Activated T-helper 17 cell treated with anti-CD3 and anti-CD28 coated beads, Interleukin-2, amount 50 U/mL, for 72 hours (primary cell): ENCODE measurements at regions not wholly inside any gene's neighbourhood (a gene's known extent, or its start where the extent isn't known, plus 50 kb on each side); places are given as distances from the start of the nearest gene placed in this dataset.
"Not testable (repeated sequence)": the region's sequence is repeated elsewhere in the genome, so short reads cannot be mapped to it uniquely, and the experiment has no call there.

Experiments
- ATAC-seq: fragments of 150-1000 bp; cut with Tn5 transposase; replicated peaks from 2 replicates; pipeline ENCODE4 v1.10.0; 2021; ENCODE audit warnings: mild to moderate bottlenecking, moderate library complexity
- H3K27ac Mint-ChIP-seq: one replicate; pipeline ENCODE4 v1.8.0; 2022; ENCODE audit warnings: mixed read lengths
- H3K27me3 Mint-ChIP-seq: one replicate; pipeline ENCODE4 v1.8.0; 2022; ENCODE audit warnings: mixed read lengths
- H3K36me3 Mint-ChIP-seq: one replicate; pipeline ENCODE4 v1.8.0; 2022; ENCODE audit warnings: low read depth, mild to moderate bottlenecking, mixed read lengths
- H3K4me1 Mint-ChIP-seq: one replicate; pipeline ENCODE4 v1.8.0; 2022; ENCODE audit warnings: mixed read lengths
- H3K4me3 Mint-ChIP-seq: one replicate; pipeline ENCODE4 v1.8.0; 2022; ENCODE audit warnings: mild to moderate bottlenecking, mixed read lengths
- H3K9me3 Mint-ChIP-seq: one replicate; pipeline ENCODE4 v1.8.0; 2022; ENCODE audit warnings: mixed read lengths

DNA sequence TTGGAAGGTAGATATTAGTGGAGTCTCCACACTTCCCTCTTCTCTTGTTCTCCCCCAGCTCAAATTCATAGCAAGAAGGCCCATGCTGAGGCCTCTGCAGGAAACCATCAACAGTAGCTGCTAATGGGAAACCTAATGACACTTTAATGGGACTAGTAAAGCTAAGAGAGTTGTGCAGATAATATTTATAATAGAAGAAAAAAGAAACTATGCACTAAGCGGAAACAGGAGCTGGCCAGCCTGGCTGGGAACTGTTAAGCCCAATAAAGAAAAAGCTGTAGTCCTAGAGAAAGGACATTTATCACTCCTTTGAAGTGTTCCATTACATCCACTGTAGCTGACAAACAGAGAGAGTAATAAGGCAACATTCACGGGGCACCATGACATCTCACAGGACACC, 229.6 kb downstream of the IGSF11 start:
- Mint-ChIP-seq H3K36me3 (no peaks in the 10 kb centered on the region), H3K4me3 (no peak overlapping the region), H3K9me3 (no peaks in the 10 kb centered on the region), H3K4me1 (peaks cover 4% of the 10 kb centered on the region), H3K27me3 (peaks cover 3% of the 10 kb centered on the region), H3K27ac (no peak overlapping the region)
- ATAC-seq, result no peak

DNA sequence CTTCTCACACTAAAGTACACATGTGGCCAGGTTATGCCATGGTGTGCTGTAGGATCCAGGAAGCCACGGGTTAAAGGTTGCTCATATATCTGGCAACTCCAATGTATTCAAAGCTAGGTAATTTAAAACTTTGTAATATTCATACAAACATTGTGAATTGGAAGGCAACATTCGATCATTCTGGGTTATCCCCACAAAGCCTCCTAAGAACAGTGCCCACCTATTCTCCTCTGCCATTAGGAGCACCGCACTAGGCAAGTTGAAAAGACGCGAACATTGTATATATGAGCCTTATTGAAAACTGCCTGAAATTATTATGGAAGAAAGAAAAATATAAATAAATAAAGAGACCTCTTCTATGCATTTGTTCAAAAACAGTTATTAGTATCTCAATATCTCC, 228.2 kb downstream of the IGSF11 start:
- no peak overlapping the region for H3K4me3 Mint-ChIP-seq
- no peaks in the 10 kb centered on the region for H3K36me3 Mint-ChIP-seq
- H3K27ac Mint-ChIP-seq, result no peak overlapping the region
- H3K4me1 Mint-ChIP-seq, result peaks cover 10% of the 10 kb centered on the region
- H3K27me3 Mint-ChIP-seq, result peaks cover 5% of the 10 kb centered on the region
- no peaks in the 10 kb centered on the region for H3K9me3 Mint-ChIP-seq
- ATAC-seq, result no peak

DNA sequence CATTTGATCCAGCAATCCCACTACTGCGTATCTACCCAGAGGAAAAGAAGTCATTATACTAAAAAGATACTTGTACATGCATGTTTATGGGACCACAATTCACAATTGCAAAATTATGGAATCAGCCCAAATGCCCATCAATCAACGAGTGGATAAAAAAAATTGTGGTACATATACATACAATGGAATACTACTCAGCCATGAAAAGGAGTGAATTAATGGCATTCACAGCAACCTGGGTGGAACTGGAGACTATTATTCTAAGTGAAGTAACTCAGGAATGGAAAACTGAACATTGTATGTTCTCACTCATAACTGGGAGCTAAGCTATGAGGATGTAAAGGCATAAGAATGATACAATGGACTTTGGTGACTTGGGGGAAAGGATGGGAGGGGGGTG, 227.3 kb downstream of the IGSF11 start:
- not testable (repeated sequence) for H3K27ac Mint-ChIP-seq, ATAC-seq, H3K9me3 Mint-ChIP-seq, H3K36me3 Mint-ChIP-seq, H3K4me1 Mint-ChIP-seq, H3K27me3 Mint-ChIP-seq, H3K4me3 Mint-ChIP-seq

DNA sequence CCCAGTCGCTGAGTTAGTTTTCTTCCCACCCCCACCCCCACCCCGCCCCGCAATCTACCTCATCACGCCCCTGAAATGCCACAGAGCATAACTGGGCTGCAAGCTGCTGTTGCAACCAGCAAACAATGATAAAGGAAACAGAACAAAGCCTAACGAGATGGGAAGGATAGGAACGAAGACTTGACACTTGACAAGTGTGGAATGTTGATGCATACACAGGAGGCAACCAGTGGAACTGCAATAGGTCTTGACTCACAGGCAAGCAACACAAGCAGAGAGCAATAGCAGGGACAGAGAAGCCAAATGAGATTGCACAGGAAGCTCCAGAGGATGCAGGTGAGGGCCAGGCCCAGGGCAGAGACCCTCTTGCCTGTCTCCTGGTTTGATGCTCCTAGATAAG, 225.9 kb downstream of the IGSF11 start:
- H3K27ac Mint-ChIP-seq, result no peak overlapping the region
- H3K4me3 Mint-ChIP-seq, result no peak overlapping the region
- peaks cover 5% of the 10 kb centered on the region for H3K27me3 Mint-ChIP-seq
- H3K9me3 Mint-ChIP-seq, result no peaks in the 10 kb centered on the region
- peaks cover 10% of the 10 kb centered on the region for H3K4me1 Mint-ChIP-seq
- no peak for ATAC-seq
- H3K36me3 Mint-ChIP-seq, result no peaks in the 10 kb centered on the region

DNA sequence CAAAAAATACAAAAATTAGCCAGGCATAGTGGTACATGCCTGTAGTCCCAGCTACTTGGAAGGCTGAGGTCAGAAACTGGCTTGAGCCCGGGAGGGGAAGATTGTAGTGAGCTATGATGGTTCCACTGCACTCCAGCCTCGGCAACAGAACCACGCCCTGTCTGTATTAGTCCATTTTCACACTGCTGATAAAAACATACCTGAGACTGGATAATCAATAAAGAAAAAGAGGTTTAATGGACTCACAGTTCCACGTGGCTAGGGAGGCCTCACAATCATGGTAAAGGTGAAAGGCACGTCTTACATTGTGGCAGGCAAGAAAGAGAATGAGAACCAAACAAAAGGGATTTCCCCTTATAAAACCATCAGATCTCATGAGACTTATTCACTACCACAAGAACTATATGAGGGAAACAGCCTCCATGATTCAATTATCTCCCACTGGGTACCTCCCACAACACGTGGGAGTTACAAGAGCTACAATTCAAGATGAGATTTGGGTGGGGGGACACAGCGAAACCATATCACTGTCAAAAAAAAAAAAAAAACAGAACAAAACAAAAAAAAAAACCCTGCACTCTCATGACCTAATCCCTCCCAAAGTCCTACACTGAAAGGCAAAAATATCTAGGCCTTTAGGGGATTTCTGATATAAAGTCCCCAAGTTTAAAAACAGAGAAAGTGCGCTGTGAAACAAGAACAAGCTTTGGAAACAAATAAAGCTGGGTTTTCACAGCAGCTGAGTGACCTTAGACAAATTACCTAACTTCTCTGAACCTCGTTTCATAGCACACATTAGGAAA, 224.7 kb downstream of the IGSF11 start:
- no peaks in the 10 kb centered on the region for H3K36me3 Mint-ChIP-seq
- peak overlapping the region; percentile 84 for H3K27ac Mint-ChIP-seq
- no peaks in the 10 kb centered on the region for H3K9me3 Mint-ChIP-seq
- H3K4me3 Mint-ChIP-seq, result peak overlapping the region; percentile 58
- peaks cover 10% of the 10 kb centered on the region for H3K4me1 Mint-ChIP-seq
- peaks cover 5% of the 10 kb centered on the region for H3K27me3 Mint-ChIP-seq
- ATAC-seq, result peak; percentile 80

DNA sequence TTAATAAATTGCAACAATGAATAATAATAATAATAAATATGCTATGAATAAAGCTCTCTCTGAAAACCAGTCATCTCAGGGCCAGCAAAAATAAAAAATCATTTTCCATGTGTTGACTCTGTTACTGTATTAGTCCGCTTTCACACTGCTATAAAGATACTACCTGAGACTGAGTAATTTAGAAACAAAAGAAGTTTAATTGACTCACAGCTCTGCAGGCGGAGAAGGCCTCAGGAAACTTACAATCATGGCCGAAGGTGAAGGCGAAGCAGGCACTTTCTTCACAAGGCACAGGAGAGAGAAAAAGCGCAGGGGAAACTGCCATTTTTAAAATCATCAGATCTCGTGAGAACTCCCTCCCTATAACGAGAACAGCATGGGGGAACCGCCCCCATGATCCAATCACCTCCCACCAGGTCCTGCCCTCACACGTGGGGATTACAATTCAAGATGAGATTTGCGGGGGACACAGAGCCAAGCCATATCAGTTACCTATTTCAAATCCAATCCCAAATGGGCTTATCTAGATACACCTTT, 224.1 kb downstream of the IGSF11 start:
- Mint-ChIP-seq H3K4me1 (peaks cover 10% of the 10 kb centered on the region), H3K27me3 (peaks cover 5% of the 10 kb centered on the region), H3K9me3 (no peaks in the 10 kb centered on the region), H3K36me3 (no peaks in the 10 kb centered on the region), H3K4me3 (peak overlapping the region; percentile 58), H3K27ac (peak overlapping the region; percentile 84)
- ATAC-seq, result peak; percentile 82

DNA sequence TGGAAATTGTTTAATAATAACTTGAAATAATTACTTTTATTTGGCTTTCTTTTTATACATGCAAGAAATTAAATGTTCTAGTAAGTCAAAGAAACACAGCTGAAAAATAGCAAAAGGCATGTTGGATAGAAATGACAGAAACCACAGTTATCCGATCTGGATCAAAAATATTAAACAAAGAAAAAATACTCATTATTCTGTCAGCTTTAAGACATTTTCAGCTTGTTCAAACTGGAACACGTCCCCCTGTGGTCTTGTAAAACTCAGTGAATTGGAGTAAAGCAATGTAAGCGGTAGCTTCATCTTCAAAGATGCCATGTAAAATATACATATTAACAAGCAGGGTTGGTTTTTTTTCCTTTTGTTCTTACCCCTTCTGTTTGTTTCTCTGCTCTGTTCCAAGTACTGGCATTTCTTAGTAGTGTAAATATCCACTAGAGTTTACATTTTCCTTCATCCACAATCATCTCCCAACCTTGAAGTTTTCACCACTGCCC, 223.4 kb downstream of the IGSF11 start:
- Mint-ChIP-seq H3K4me1 (peaks cover 10% of the 10 kb centered on the region), H3K27me3 (peaks cover 10% of the 10 kb centered on the region), H3K27ac (peak overlapping the region; percentile 84), H3K4me3 (peak overlapping the region; percentile 58), H3K36me3 (no peaks in the 10 kb centered on the region), H3K9me3 (no peaks in the 10 kb centered on the region)
- ATAC-seq, result no peak

DNA sequence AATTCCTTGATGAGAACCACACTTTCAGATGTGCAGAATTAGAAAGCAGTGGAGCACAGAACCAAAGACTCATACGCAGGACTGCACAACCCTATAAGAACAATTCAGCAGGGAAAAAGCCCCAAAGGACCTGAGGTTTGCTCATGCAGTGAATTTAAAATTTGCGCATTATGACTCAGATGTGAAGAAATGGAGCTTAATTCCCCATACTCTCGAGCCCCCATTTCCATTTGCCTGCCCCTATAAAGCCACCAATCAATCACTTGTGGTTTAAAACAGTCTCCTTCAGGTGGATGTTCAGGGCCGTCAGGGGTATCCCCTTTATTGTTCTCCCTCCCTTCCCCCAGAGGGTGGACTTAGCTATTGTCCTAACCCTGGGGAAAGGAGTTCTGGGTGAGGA, 221.2 kb downstream of the IGSF11 start:
- ATAC-seq, result no peak
- H3K27me3 Mint-ChIP-seq, result peaks cover 13% of the 10 kb centered on the region
- H3K4me3 Mint-ChIP-seq, result no peak overlapping the region
- no peaks in the 10 kb centered on the region for H3K9me3 Mint-ChIP-seq
- H3K27ac Mint-ChIP-seq, result no peak overlapping the region
- peaks cover 10% of the 10 kb centered on the region for H3K4me1 Mint-ChIP-seq
- no peaks in the 10 kb centered on the region for H3K36me3 Mint-ChIP-seq

DNA sequence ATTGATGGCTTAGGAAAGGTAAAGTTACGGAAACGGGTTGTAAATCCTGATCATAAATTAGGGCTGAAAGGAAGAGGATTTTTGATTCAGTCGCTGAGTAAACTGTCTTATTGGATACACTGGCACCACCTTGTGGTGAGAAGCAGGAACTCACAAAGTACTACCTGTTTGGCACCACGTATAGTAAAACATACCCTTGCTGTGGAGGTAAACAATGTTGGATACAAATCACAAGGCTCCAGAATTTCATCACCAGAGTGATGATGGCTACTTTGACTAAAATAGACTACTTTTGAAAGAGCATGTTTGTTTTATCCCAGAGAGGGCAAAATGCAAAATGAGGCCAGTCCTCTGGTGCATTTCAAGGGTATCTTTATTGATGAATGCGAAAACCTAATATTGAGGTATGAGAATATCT, 216.9 kb downstream of the IGSF11 start:
- H3K27me3 Mint-ChIP-seq, result peaks cover 8% of the 10 kb centered on the region
- H3K36me3 Mint-ChIP-seq, result no peaks in the 10 kb centered on the region
- no peaks in the 10 kb centered on the region for H3K4me1 Mint-ChIP-seq
- no peak overlapping the region for H3K27ac Mint-ChIP-seq
- no peaks in the 10 kb centered on the region for H3K9me3 Mint-ChIP-seq
- ATAC-seq, result peak; percentile 71
- H3K4me3 Mint-ChIP-seq, result no peak overlapping the region

DNA sequence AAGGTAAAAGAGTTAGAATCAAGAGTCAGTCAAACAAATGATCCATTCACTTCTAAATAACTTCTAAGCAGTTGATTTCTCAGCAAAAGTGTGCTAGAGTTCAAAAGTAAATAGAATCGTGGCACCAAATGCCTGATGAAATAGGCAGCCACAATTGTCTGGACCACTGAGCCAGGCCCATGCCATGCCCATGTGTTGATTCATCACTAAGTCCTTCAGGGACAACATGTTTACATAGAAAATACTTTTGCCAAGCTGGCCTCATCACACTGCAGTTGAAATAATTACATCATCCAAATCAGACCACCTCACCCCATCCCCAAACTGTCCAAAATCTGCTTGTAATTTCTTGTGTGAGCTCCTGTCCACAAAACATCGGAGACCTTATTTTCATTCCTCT, 216.3 kb downstream of the IGSF11 start:
- H3K27me3 Mint-ChIP-seq, result peaks cover 8% of the 10 kb centered on the region
- no peaks in the 10 kb centered on the region for H3K9me3 Mint-ChIP-seq
- H3K36me3 Mint-ChIP-seq, result no peaks in the 10 kb centered on the region

DNA sequence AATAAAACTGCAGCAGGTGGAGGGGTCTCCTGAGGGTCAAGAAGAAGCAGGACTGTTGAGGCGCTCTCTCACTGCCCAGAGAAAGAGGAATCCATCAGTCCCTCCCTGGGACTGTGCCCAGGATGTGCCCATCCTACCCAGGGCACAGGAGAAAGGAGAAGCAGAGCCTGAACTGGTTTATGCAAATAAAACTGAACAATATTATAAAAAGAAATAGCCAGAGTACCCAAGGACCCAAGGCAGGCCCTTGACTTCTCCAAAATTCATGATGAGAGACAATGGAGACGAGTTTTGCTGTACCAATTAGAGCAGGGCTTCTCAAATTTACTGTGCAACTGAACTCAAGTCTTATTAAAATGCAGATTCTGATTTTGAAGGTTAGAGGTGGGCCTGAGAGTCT, 211.0 kb downstream of the IGSF11 start:
- no peak overlapping the region for H3K4me3 Mint-ChIP-seq
- ATAC-seq, result no peak
- H3K9me3 Mint-ChIP-seq, result no peaks in the 10 kb centered on the region
- H3K36me3 Mint-ChIP-seq, result no peaks in the 10 kb centered on the region
- peaks cover 10% of the 10 kb centered on the region for H3K27me3 Mint-ChIP-seq
- H3K27ac Mint-ChIP-seq, result no peak overlapping the region
- H3K4me1 Mint-ChIP-seq, result no peaks in the 10 kb centered on the region

More for the DNA sequence above, 216.3 kb downstream of the IGSF11 start:
- H3K27ac Mint-ChIP-seq, result no peak overlapping the region
- H3K4me1 Mint-ChIP-seq, result no peaks in the 10 kb centered on the region
- H3K4me3 Mint-ChIP-seq, result no peak overlapping the region
- ATAC-seq, result no peak

DNA sequence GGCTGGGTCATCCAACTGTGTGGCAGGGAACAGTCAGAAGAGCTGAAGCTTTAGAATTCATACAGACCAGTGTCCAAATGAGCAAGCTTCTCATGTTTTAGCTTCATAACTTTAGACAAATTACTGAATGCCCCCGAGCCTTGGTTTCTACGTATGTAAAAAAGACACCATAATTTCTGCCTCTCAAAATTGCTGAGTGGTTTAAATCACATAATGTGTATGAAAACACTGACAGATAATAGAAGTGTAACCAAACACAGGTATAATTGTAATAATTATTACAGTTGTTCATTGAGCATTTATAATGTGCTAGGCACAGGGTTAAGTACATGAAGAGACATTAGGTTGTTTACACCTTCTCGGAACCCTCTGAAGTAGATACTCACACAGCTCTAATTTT, 207.2 kb downstream of the IGSF11 start:
- Mint-ChIP-seq H3K27ac (no peak overlapping the region), H3K4me1 (no peaks in the 10 kb centered on the region), H3K4me3 (no peak overlapping the region), H3K9me3 (no peaks in the 10 kb centered on the region), H3K27me3 (peaks cover 14% of the 10 kb centered on the region), H3K36me3 (no peaks in the 10 kb centered on the region)
- no peak for ATAC-seq

DNA sequence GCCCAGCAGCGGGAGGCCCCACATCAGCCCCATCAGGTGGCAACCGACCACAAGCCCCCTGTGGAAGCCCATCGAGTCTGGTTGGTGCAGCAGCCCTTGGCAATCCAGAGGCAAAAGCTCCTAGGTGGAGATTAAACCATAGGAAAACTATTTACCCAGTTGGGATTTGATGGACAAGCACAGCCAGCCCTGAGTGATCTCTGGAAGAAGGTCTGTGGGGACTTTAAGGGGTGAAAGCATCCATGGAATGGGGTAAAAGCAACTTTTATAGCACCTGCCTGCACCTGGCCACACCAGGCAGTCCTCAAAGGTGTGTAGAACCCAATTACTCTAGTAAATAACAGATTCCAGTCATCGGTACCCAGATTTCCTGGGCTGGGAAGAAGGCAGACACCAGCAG, 206.3 kb downstream of the IGSF11 start:
- no peak for ATAC-seq
- Mint-ChIP-seq H3K4me3 (no peak overlapping the region), H3K4me1 (no peaks in the 10 kb centered on the region), H3K9me3 (no peaks in the 10 kb centered on the region), H3K27ac (no peak overlapping the region), H3K27me3 (peaks cover 14% of the 10 kb centered on the region), H3K36me3 (no peaks in the 10 kb centered on the region)

DNA sequence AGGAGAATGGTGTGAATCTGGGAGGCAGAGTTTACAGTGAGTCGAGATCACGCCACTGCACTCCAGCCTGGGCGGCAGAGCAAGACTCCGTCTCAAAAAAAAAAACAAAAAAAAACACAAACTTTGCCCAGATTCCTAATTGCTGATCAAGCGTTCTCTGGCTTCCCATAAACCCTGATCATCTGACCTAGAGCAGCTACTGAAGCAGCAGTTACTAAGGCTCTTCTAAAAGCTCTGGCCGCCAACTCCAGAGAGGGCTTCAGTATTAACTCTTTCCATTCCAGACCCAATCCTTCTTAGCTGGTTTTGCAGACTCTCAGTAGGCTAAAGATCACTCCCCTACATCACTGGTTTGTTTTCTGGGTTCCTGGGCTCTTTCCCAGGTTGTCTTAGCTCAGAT, 201.6 kb downstream of the IGSF11 start:
- H3K4me3 Mint-ChIP-seq, result no peak overlapping the region
- H3K27ac Mint-ChIP-seq, result no peak overlapping the region
- no peaks in the 10 kb centered on the region for H3K4me1 Mint-ChIP-seq
- H3K36me3 Mint-ChIP-seq, result no peaks in the 10 kb centered on the region
- H3K27me3 Mint-ChIP-seq, result peaks cover 21% of the 10 kb centered on the region
- no peaks in the 10 kb centered on the region for H3K9me3 Mint-ChIP-seq
- ATAC-seq, result no peak

DNA sequence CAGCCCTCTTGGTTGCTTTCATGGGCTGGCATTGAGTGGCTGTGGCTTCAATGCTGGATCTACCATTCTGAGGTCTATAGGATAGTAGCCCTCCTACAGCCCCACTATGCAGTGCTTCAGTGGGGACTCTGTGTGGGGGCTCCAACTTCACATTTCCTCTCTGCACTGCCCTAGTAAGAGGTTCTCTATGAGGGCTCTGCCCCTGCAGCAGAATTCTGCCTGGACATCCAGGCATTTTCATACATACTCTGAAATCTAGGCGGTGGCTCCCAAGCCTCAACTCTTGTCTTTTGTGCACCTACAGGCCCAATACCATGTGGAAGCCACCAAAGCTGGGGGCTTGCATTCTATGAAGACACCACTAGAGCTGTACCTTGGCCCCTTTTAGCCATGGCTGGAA, 195.8 kb downstream of the IGSF11 start:
- Mint-ChIP-seq H3K27ac (no peak overlapping the region), H3K9me3 (peaks cover 9% of the 10 kb centered on the region), H3K4me1 (no peaks in the 10 kb centered on the region), H3K36me3 (peaks cover 4% of the 10 kb centered on the region), H3K4me3 (no peak overlapping the region), H3K27me3 (peaks cover 21% of the 10 kb centered on the region)
- no peak for ATAC-seq
